Mononuclear cell (primary cell): ENCODE measurements at regions not wholly inside any gene's neighbourhood (a gene's known extent, or its start where the extent isn't known, plus 50 kb on each side); places are given as distances from the start of the nearest gene placed in this dataset.
"Not testable (repeated sequence)": the region's sequence is repeated elsewhere in the genome, so short reads cannot be mapped to it uniquely, and the experiment has no call there.

ENCODE experiments used
- H3K27me3 ChIP-seq: 2 replicates; pipeline ENCODE4 v1.6.0; 2011; ENCODE audit warnings: low read length, control low read depth; ENCODE audit not compliant: insufficient read depth
- H3K4me1 ChIP-seq: 2 replicates; pipeline ENCODE4 v1.5.1; 2011; ENCODE audit warnings: mild to moderate bottlenecking, low read length, control low read depth; ENCODE audit not compliant: insufficient read depth
- H3K4me3 ChIP-seq: 2 replicates; pipeline ENCODE4 v1.5.1; 2011; ENCODE audit warnings: mild to moderate bottlenecking, low read length, moderate library complexity
- H3K9me3 ChIP-seq: 2 replicates; pipeline ENCODE4 v1.5.1; 2011; ENCODE audit warnings: low read depth, mild to moderate bottlenecking, control low read depth, low read length

GRCh38 chr18:38651736-38652135, 1086.1 kb upstream of the CELF4 start:
- H3K4me3 ChIP-seq = no peak overlapping the region
- H3K9me3 ChIP-seq = no peaks in the 10 kb centered on the region
- no peaks in the 10 kb centered on the region for H3K4me1 ChIP-seq
- no peaks in the 10 kb centered on the region for H3K27me3 ChIP-seq

- no peaks in the 10 kb centered on the region for H3K27me3 ChIP-seq
- no peak overlapping the region for H3K4me3 ChIP-seq
- no peaks in the 10 kb centered on the region for H3K4me1 ChIP-seq
- H3K9me3 ChIP-seq = no peaks in the 10 kb centered on the region
Measured at GRCh38 chr18:38648179-38648578, 1082.6 kb upstream of the CELF4 start.

- H3K4me1 ChIP-seq = no peaks in the 10 kb centered on the region
Measured at GRCh38 chr18:38646296-38646695, 1080.7 kb upstream of the CELF4 start.

GRCh38 chr18:38644875-38645641, 1079.5 kb upstream of the CELF4 start:
- no peak overlapping the region for H3K4me3 ChIP-seq
- H3K4me1 ChIP-seq = no peaks in the 10 kb centered on the region
- H3K9me3 ChIP-seq = no peaks in the 10 kb centered on the region
- H3K27me3 ChIP-seq = no peaks in the 10 kb centered on the region

More at GRCh38 chr18:38646296-38646695, 1080.7 kb upstream of the CELF4 start:
- H3K4me3 ChIP-seq = no peak overlapping the region
- H3K27me3 ChIP-seq = no peaks in the 10 kb centered on the region
- H3K9me3 ChIP-seq = no peaks in the 10 kb centered on the region

- H3K4me1 ChIP-seq = no peaks in the 10 kb centered on the region
- H3K9me3 ChIP-seq = no peaks in the 10 kb centered on the region
- no peaks in the 10 kb centered on the region for H3K27me3 ChIP-seq
- no peak overlapping the region for H3K4me3 ChIP-seq
Measured at GRCh38 chr18:38642711-38643110, 1077.1 kb upstream of the CELF4 start.

- H3K9me3 ChIP-seq, H3K27me3 ChIP-seq, H3K4me1 ChIP-seq, H3K4me3 ChIP-seq: not testable (repeated sequence)
Measured at GRCh38 chr18:38639700-38640099, 1074.1 kb upstream of the CELF4 start.

GRCh38 chr18:38635709-38636430, 1070.3 kb upstream of the CELF4 start:
- no peak overlapping the region for H3K4me3 ChIP-seq
- H3K27me3 ChIP-seq = no peaks in the 10 kb centered on the region
- H3K4me1 ChIP-seq = no peaks in the 10 kb centered on the region
- no peaks in the 10 kb centered on the region for H3K9me3 ChIP-seq

- no peaks in the 10 kb centered on the region for H3K4me1 ChIP-seq
- no peak overlapping the region for H3K4me3 ChIP-seq
Measured at GRCh38 chr18:38634117-38634516, 1068.5 kb upstream of the CELF4 start.

GRCh38 chr18:38633333-38633732, 1067.7 kb upstream of the CELF4 start:
- Histone ChIP-seq H3K9me3 (no peaks in the 10 kb centered on the region), H3K4me3 (no peak overlapping the region), H3K4me1 (no peaks in the 10 kb centered on the region), H3K27me3 (no peaks in the 10 kb centered on the region)

More at GRCh38 chr18:38634117-38634516, 1068.5 kb upstream of the CELF4 start:
- Histone ChIP-seq H3K27me3 (no peaks in the 10 kb centered on the region), H3K9me3 (no peaks in the 10 kb centered on the region)

- H3K4me1 ChIP-seq = no peaks in the 10 kb centered on the region
- no peak overlapping the region for H3K4me3 ChIP-seq
- no peaks in the 10 kb centered on the region for H3K27me3 ChIP-seq
- no peaks in the 10 kb centered on the region for H3K9me3 ChIP-seq
Measured at GRCh38 chr18:38619129-38619528, 1053.5 kb upstream of the CELF4 start.

- Histone ChIP-seq H3K9me3 (no peaks in the 10 kb centered on the region), H3K4me1 (no peaks in the 10 kb centered on the region), H3K4me3 (no peak overlapping the region), H3K27me3 (no peaks in the 10 kb centered on the region)
Measured at GRCh38 chr18:38616306-38616705, 1050.7 kb upstream of the CELF4 start.

- H3K4me1 ChIP-seq = no peaks in the 10 kb centered on the region
- H3K27me3 ChIP-seq = no peaks in the 10 kb centered on the region
- H3K9me3 ChIP-seq = no peaks in the 10 kb centered on the region
- no peak overlapping the region for H3K4me3 ChIP-seq
Measured at GRCh38 chr18:38612904-38613303, 1047.3 kb upstream of the CELF4 start.

GRCh38 chr18:38611036-38611964, 1045.7 kb upstream of the CELF4 start:
- Histone ChIP-seq H3K4me3 (no peak overlapping the region), H3K27me3 (no peaks in the 10 kb centered on the region), H3K9me3 (no peaks in the 10 kb centered on the region), H3K4me1 (no peaks in the 10 kb centered on the region)

- Histone ChIP-seq H3K27me3 (no peaks in the 10 kb centered on the region), H3K4me1 (no peaks in the 10 kb centered on the region)
Measured at GRCh38 chr18:38606841-38607240, 1041.2 kb upstream of the CELF4 start.

GRCh38 chr18:38602341-38602740, 1036.7 kb upstream of the CELF4 start:
- Histone ChIP-seq H3K4me1 (no peaks in the 10 kb centered on the region), H3K27me3 (no peaks in the 10 kb centered on the region), H3K9me3 (no peaks in the 10 kb centered on the region), H3K4me3 (no peak overlapping the region)

More at GRCh38 chr18:38606841-38607240, 1041.2 kb upstream of the CELF4 start:
- no peak overlapping the region for H3K4me3 ChIP-seq
- no peaks in the 10 kb centered on the region for H3K9me3 ChIP-seq
